ENCODE measurements at regions not wholly inside any gene's neighbourhood (a gene's known extent, or its start where the extent isn't known, plus 50 kb on each side); places are given as distances from the start of the nearest gene placed in this dataset.

GRCh38 chr4:181793096-181793495, 450.1 kb upstream of the TENM3 start:
- no peak for TF ChIP-seq CTCF (IDR thresholded peaks at IDR 0.05)
- no peak for TF ChIP-seq POLR2A (IDR thresholded peaks at IDR 0.05)
